Ovary (tissue), 3 donors: ENCODE measurements at regions not wholly inside any gene's neighbourhood (a gene's known extent, or its start where the extent isn't known, plus 50 kb on each side); places are given as distances from the start of the nearest gene placed in this dataset.

Experiments used
- EP300 ChIP-seq: sonication (generic); formaldehyde crosslinking; IDR thresholded peaks from one replicate; pipeline ENCODE4 v1.6.1; 2017; ENCODE audit warnings: antibody characterized with exemption
- POLR2A ChIP-seq: fragments of 450-650 bp; IDR thresholded peaks from one replicate; pipeline ENCODE4 v1.6.1; 2017; ENCODE audit warnings: antibody characterized with exemption, mild to moderate bottlenecking, moderate library complexity
- TF ChIP-seq, protein P1 (sequence below), 3 donors: fragments of 450-650 bp in 2 of 3; fragments of 200-600 bp in 1 of 3; IDR thresholded peaks; one replicate each; pipeline versions ENCODE4 v1.5.1 to v1.8.0; 2016 to 2022; ENCODE audit warnings: antibody characterized with exemption in 3 of 3, mild to moderate bottlenecking in 1 of 3
- donor health status: DM: no; HTN: no; CAD: no.

DNA sequence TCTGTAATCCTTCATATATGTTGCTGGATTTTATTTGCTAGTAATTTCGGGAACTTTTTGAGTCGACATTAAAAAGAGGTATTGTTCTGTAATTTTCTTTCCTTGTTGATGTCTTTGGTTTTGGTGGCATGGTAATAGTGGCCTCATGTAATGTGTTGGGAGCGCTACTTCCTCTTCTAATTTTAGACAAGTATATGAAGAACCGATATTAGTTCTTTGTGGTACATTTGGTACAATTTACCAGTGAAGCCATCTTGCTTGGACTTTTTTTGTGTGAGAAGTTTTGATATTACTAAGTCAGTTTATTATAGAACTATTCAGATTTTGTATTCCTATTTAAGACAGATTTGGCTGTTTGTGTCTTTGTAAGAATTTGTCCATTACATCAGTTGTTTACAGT lies 669.2 kb upstream of the AADAT start:
- TF ChIP-seq, protein P1, sequence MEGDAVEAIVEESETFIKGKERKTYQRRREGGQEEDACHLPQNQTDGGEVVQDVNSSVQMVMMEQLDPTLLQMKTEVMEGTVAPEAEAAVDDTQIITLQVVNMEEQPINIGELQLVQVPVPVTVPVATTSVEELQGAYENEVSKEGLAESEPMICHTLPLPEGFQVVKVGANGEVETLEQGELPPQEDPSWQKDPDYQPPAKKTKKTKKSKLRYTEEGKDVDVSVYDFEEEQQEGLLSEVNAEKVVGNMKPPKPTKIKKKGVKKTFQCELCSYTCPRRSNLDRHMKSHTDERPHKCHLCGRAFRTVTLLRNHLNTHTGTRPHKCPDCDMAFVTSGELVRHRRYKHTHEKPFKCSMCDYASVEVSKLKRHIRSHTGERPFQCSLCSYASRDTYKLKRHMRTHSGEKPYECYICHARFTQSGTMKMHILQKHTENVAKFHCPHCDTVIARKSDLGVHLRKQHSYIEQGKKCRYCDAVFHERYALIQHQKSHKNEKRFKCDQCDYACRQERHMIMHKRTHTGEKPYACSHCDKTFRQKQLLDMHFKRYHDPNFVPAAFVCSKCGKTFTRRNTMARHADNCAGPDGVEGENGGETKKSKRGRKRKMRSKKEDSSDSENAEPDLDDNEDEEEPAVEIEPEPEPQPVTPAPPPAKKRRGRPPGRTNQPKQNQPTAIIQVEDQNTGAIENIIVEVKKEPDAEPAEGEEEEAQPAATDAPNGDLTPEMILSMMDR (IDR thresholded peaks at IDR 0.05) = no peak
- TF ChIP-seq POLR2A (no peak), EP300 (no peak)
